Osteocyte (in vitro differentiated cells): ENCODE measurements at regions not wholly inside any gene's neighbourhood (a gene's known extent, or its start where the extent isn't known, plus 50 kb on each side); places are given as distances from the start of the nearest gene placed in this dataset.

ENCODE experiments used
- DNase-seq: peaks from one replicate; pipeline ENCODE4 v3.0.0; 2021; ENCODE audit warnings: mixed read lengths; ENCODE audit not compliant: unreplicated experiment; ENCODE audit errors: extremely low spot score
- H3K27ac Mint-ChIP-seq: one replicate; pipeline ENCODE4 v1.8.0; 2021; ENCODE audit warnings: mild to moderate bottlenecking, mixed read lengths; ENCODE audit not compliant: unreplicated experiment
- H3K27me3 Mint-ChIP-seq: one replicate; pipeline ENCODE4 v1.8.0; 2021; ENCODE audit warnings: mixed read lengths; ENCODE audit not compliant: unreplicated experiment
- H3K36me3 Mint-ChIP-seq: one replicate; pipeline ENCODE4 v1.8.0; 2021; ENCODE audit warnings: mixed read lengths; ENCODE audit not compliant: unreplicated experiment
- H3K4me1 Mint-ChIP-seq: one replicate; pipeline ENCODE4 v1.8.0; 2021; ENCODE audit warnings: mixed read lengths; ENCODE audit not compliant: unreplicated experiment
- H3K4me3 Mint-ChIP-seq: one replicate; pipeline ENCODE4 v1.8.0; 2021; ENCODE audit warnings: mild to moderate bottlenecking, moderate library complexity, mixed read lengths; ENCODE audit not compliant: unreplicated experiment
- H3K9me3 Mint-ChIP-seq: one replicate; pipeline ENCODE4 v1.8.0; 2021; ENCODE audit warnings: mixed read lengths; ENCODE audit not compliant: unreplicated experiment
- TF ChIP-seq, protein P1 (sequence below): fragments of 200-600 bp; sonication (generic); IDR thresholded peaks from 2 replicates; pipeline ENCODE4 v1.5.0; 2021; ENCODE audit warnings: antibody characterized with exemption, mild to moderate bottlenecking, moderate library complexity

DNA sequence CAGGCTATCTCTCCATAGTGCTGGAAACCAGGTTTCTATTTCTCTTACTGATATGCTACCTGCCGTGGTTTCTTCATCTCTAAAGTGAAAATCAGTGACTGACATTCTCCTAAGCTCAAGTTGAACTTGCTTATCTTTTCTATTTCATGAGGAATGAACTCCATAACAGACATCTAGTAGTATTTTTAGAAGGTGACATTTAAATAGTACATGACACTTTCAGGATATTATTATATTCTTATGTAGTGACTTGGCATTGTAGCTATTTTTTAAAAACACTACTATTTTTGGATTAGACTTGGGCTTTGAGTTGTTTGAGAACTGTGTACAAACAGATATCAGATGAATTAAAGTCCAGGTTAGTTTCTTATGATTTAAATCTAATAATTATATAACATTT is 1381.8 kb downstream of the DSC3 start:
- Mint-ChIP-seq H3K27me3 (peaks cover 27% of the 10 kb centered on the region), H3K4me1 (no peaks in the 10 kb centered on the region), H3K9me3 (no peaks in the 10 kb centered on the region), H3K36me3 (no peaks in the 10 kb centered on the region), H3K27ac (no peak overlapping the region), H3K4me3 (no peak overlapping the region)
- DNase-seq = no peak
- TF ChIP-seq, protein P1, sequence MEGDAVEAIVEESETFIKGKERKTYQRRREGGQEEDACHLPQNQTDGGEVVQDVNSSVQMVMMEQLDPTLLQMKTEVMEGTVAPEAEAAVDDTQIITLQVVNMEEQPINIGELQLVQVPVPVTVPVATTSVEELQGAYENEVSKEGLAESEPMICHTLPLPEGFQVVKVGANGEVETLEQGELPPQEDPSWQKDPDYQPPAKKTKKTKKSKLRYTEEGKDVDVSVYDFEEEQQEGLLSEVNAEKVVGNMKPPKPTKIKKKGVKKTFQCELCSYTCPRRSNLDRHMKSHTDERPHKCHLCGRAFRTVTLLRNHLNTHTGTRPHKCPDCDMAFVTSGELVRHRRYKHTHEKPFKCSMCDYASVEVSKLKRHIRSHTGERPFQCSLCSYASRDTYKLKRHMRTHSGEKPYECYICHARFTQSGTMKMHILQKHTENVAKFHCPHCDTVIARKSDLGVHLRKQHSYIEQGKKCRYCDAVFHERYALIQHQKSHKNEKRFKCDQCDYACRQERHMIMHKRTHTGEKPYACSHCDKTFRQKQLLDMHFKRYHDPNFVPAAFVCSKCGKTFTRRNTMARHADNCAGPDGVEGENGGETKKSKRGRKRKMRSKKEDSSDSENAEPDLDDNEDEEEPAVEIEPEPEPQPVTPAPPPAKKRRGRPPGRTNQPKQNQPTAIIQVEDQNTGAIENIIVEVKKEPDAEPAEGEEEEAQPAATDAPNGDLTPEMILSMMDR = no peak

DNA sequence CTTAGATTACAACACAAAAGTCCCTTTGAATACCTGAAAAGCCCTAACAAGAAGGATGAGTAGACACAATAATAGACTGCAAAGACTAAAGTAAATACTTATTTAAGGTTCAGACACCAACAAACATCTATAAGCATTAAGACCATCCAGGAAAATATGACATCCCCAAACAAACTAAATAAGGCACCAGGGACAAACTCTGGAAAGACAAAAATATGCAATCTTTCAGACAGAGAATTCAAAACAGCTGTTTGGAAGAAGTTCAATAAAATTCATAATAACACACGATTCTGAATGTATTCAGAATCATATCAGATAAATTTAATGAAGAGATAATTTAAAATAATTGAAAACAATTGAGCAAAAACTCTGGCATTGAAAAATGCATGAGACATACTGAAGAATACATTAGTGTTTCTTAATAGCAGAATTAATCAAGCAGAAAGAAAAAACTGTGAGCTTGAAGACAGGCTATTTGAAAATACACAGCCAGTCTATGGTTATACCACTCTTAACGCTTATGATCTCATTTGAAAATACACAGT is 1388.8 kb downstream of the DSC3 start:
- DNase-seq = no peak
- Mint-ChIP-seq H3K4me3 (no peak overlapping the region), H3K4me1 (no peaks in the 10 kb centered on the region), H3K27me3 (peaks cover 16% of the 10 kb centered on the region), H3K36me3 (no peaks in the 10 kb centered on the region), H3K9me3 (no peaks in the 10 kb centered on the region), H3K27ac (no peak overlapping the region)
- TF ChIP-seq, protein P1 = no peak

DNA sequence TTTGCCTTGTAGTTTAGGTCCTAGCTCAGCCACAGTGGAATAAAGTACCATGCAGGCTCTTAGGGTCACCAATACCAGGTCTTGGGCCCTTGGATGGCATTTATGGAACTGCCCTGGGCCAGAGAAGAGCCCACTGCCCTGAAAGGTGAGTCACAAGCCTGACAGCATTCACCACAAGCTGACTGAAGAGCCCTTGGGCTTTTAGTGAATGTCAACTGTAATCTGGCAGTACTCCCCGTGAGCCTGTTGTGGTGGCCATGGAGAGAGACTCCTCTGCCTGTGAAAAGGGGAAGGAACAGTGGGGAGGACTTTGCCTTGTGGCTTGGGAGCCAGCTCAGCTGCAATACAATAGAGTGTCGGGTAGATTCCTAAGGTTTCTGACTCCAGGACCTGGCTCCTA is 1389.7 kb downstream of the DSC3 start:
- Mint-ChIP-seq H3K27ac (no peak overlapping the region), H3K4me1 (no peaks in the 10 kb centered on the region), H3K9me3 (no peaks in the 10 kb centered on the region)

DNA sequence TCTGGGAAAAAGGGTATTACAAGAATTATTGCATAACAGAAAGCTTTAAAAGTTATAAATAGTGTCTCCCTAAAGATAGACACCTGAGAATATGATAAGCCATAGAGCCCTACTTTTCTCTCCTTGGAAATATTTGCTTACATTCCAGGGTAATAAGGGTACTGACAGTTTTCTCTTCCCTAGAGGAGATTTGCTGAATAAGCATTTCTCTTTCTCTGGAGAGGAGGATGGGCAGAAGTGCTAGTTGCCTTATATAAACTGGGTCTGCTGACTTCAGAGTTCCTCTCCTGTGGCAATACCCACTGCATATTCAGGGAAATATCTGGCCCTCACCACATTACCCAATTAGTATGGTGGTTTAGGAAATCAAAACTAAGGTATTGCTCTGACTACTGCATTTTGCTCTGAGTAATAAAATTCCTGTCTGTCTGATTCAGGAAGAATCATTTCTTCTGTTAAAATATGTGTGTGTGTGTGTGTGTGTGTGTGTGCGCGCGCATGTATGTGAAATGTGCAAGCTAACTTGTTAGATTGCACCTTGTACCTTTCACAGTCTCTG is 1391.3 kb downstream of the DSC3 start:
- DNase-seq = no peak
- Mint-ChIP-seq H3K4me3 (no peak overlapping the region), H3K9me3 (no peaks in the 10 kb centered on the region), H3K27ac (no peak overlapping the region), H3K36me3 (no peaks in the 10 kb centered on the region), H3K27me3 (peaks cover 7% of the 10 kb centered on the region), H3K4me1 (no peaks in the 10 kb centered on the region)
- TF ChIP-seq, protein P1 = no peak

More for the DNA sequence above, 1389.7 kb downstream of the DSC3 start:
- Mint-ChIP-seq H3K27me3 (peaks cover 12% of the 10 kb centered on the region), H3K36me3 (no peaks in the 10 kb centered on the region), H3K4me3 (no peak overlapping the region)
- DNase-seq = no peak
- TF ChIP-seq, protein P1 = no peak

DNA sequence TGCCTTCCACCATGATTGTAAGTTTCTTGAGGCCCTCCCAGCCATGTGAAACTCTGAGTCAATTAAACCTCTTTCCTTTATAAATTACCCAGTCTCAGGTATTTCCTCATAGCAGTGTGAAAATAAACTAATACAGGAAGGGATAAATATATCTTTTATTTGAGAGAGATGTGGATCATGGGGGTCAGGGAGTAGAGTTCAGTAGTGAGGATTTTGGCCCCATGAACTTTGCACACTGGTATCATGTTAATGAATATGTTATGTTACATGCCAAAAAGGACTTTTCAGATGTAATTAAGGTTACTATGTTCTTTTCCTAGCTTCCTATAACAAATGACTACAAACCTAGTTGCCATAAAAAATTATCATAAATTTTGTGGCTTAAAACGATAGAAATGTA is 1393.7 kb downstream of the DSC3 start:
- TF ChIP-seq, protein P1 = no peak
- Mint-ChIP-seq H3K27me3 (no peaks in the 10 kb centered on the region), H3K4me3 (no peak overlapping the region), H3K4me1 (no peaks in the 10 kb centered on the region), H3K27ac (no peak overlapping the region), H3K9me3 (no peaks in the 10 kb centered on the region), H3K36me3 (no peaks in the 10 kb centered on the region)
- DNase-seq = no peak
